B cell (primary cell): ENCODE measurements at regions not wholly inside any gene's neighbourhood (a gene's known extent, or its start where the extent isn't known, plus 50 kb on each side); places are given as distances from the start of the nearest gene placed in this dataset.

ENCODE experiments used
- ATAC-seq: fragments of 200-7000 bp; cut with Tn5 transposase; one replicate; pipeline ENCODE4 v1.10.0; 2021; ENCODE audit warnings: low read depth, mild to moderate bottlenecking, moderate number of reproducible peaks, moderate library complexity
- CTCF ChIA-PET: fragments of 350-600 bp; sonication (Branson Sonifier 250); formaldehyde crosslinking; loops from one replicate; lab custom pipeline; 2021; ENCODE audit warnings: antibody characterized with exemption, inconsistent platforms; lab: Charles Lee
- POLR2A ChIA-PET: fragments of 350-600 bp; sonication (Branson Sonifier 250); formaldehyde crosslinking; loops from one replicate; lab custom pipeline; 2021; ENCODE audit warnings: antibody characterized with exemption; lab: Charles Lee
- DNase-seq: peaks from one replicate; pipeline ENCODE4 v3.0.0; 2013
- H2AFZ ChIP-seq: 2 replicates; pipeline ENCODE4 v1.6.1; 2012; ENCODE audit warnings: mild to moderate bottlenecking, low read depth, low read length; ENCODE audit not compliant: insufficient read depth, poor library complexity, severe bottlenecking
- H3K27ac ChIP-seq, 2 donors: 1 replicate in 1 of 2; 2 replicates in 1 of 2; pipeline ENCODE4 v1.5.1; 2012 to 2013; ENCODE audit warnings: low read length in 2 of 2, mild to moderate bottlenecking in 2 of 2, moderate library complexity in 1 of 2
- H3K27me3 ChIP-seq, 4 experiments: fragments of 200-600 bp in 1 of 4; sonication (generic) in 1 of 4; replicated peaks in 1 of 4; 1 replicate in 2 of 4; 2 replicates in 2 of 4; pipeline versions ENCODE4 v1.6.1 to v1.7.0; 2013 to 2016; ENCODE audit warnings: low read length in 3 of 4, mild to moderate bottlenecking in 2 of 4, mixed read lengths in 1 of 4, moderate library complexity in 1 of 4; ENCODE audit not compliant: insufficient read depth in 4 of 4, control insufficient read depth in 3 of 4; ENCODE audit errors: control extremely low read depth in 1 of 4
- H3K36me3 ChIP-seq, 2 experiments: replicated peaks in 1 of 2; 1 replicate in 1 of 2; 2 replicates in 1 of 2; pipeline versions ENCODE4 v1.6.1 to v1.7.1; 2013; ENCODE audit warnings: low read length in 1 of 2; ENCODE audit not compliant: insufficient read depth in 2 of 2, control insufficient read depth in 1 of 2; ENCODE audit errors: control extremely low read depth in 1 of 2, extremely low read depth in 1 of 2
- H3K4me1 ChIP-seq, 2 donors: fragments of 200-600 bp in 1 of 2; sonication (generic) in 1 of 2; 1 replicate in 1 of 2; 2 replicates in 1 of 2; pipeline versions ENCODE4 v1.5.1 to v1.6.1; 2013 to 2017; ENCODE audit warnings: low read length in 2 of 2; ENCODE audit not compliant: control insufficient read depth in 2 of 2, insufficient read depth in 2 of 2
- H3K4me2 ChIP-seq: replicated peaks from 2 replicates; pipeline ENCODE3; 2012; ENCODE audit warnings: mild to moderate bottlenecking, low read depth, low read length; ENCODE audit not compliant: poor library complexity, severe bottlenecking
- H3K4me3 ChIP-seq, 5 experiments: fragments of 200-600 bp in 1 of 5; sonication (generic) in 1 of 5; 1 replicate in 3 of 5; 2 replicates in 2 of 5; pipeline versions ENCODE4 v1.5.1 to v1.7.0; 2011 to 2016; ENCODE audit warnings: low read length in 4 of 5, mild to moderate bottlenecking in 4 of 5, low read depth in 2 of 5, control low read depth in 1 of 5, moderate library complexity in 1 of 5; ENCODE audit not compliant: insufficient read depth in 1 of 5; ENCODE audit errors: control extremely low read depth in 1 of 5, extremely low read depth in 1 of 5
- H3K79me2 ChIP-seq: fragments of 200-600 bp; sonication (generic); one replicate; pipeline ENCODE4 v1.6.0; 2016; ENCODE audit warnings: low read length; ENCODE audit not compliant: control insufficient read depth, insufficient read depth
- H3K9ac ChIP-seq: fragments of 200-600 bp; sonication (generic); 2 replicates; pipeline ENCODE4 v1.6.1; 2017; ENCODE audit warnings: mild to moderate bottlenecking, low read length, moderate library complexity
- H3K9me3 ChIP-seq, 3 donors: one replicate each; pipeline versions ENCODE4 v1.6.1 to v1.7.1; 2013; ENCODE audit warnings: low read length in 2 of 3; ENCODE audit not compliant: control insufficient read depth in 2 of 3, insufficient read depth in 1 of 3; ENCODE audit errors: control extremely low read depth in 1 of 3
- H4K20me1 ChIP-seq: 2 replicates; pipeline ENCODE4 v1.6.0; 2012; ENCODE audit warnings: mild to moderate bottlenecking, low read length; ENCODE audit not compliant: insufficient read depth, control insufficient read depth, poor library complexity, severe bottlenecking
- H3K27ac Mint-ChIP-seq: one replicate; pipeline ENCODE4 v1.8.0; 2021; ENCODE audit warnings: mixed read lengths
- H3K27me3 Mint-ChIP-seq: one replicate; pipeline ENCODE4 v1.8.0; 2021; ENCODE audit warnings: mixed read lengths
- H3K4me1 Mint-ChIP-seq: one replicate; pipeline ENCODE4 v1.8.0; 2021; ENCODE audit warnings: mixed read lengths
- H3K4me3 Mint-ChIP-seq: one replicate; pipeline ENCODE4 v1.8.0; 2021; ENCODE audit warnings: mixed read lengths
- H3K9me3 Mint-ChIP-seq: one replicate; pipeline ENCODE4 v1.8.0; 2022; ENCODE audit warnings: mixed read lengths; ENCODE audit not compliant: insufficient read depth
- EZH2 ChIP-seq: IDR thresholded peaks from 2 replicates; pipeline ENCODE4 v1.6.1; 2012; ENCODE audit warnings: borderline replicate concordance, low read depth, mild to moderate bottlenecking, moderate library complexity, low read length; ENCODE audit not compliant: insufficient read depth, poor library complexity, severe bottlenecking
- WGBS: methylation state at CpG from one replicate; pipeline ENCODE4 v1.1.5; 2013; ENCODE audit warnings: missing lambda C conversion rate; ENCODE audit not compliant: insufficient coverage; 5-methylcytosine and 5-hydroxymethylcytosine counted together
- intact Hi-C: fragments of 100-400 bp; cut with micrococcal nuclease; formaldehyde crosslinking; loops from one replicate; pipeline ENCODE4 v1.10.0; 2022
- TF ChIP-seq, protein P1 (sequence below): fragments of 200-600 bp; IDR thresholded peaks from one replicate; pipeline ENCODE4 v1.8.0; 2022; ENCODE audit warnings: antibody characterized with exemption, mild to moderate bottlenecking

GRCh38 chr2:38131676-38132075, 55.7 kb upstream of the CYP1B1 start:
- WGBS, result 100% methylated on average over 2 of the region's 2 CpGs
- H3K27ac ChIP-seq, result no peak overlapping the region
- H3K9me3 ChIP-seq, result peaks cover under 1 to 11% (median 7%) of the 10 kb centered on the region in 3 donors
- H3K4me3 Mint-ChIP-seq, result no peak overlapping the region
- no peaks in the 10 kb centered on the region for H3K79me2 ChIP-seq
- H3K27me3 ChIP-seq, result no peaks in the 10 kb centered on the region
- H3K4me3 ChIP-seq, result no peak overlapping the region
- ATAC-seq (no peak), DNase-seq (no peak)
- no peak overlapping the region for H3K4me2 ChIP-seq
- ChIA-PET CTCF (no interaction called here), POLR2A (no interaction called here)
- no peak overlapping the region for H3K27ac Mint-ChIP-seq
- H3K27me3 Mint-ChIP-seq, result no peaks in the 10 kb centered on the region
- peaks cover 0 to 6% of the 10 kb centered on the region in 2 donors for H3K4me1 ChIP-seq
- no peaks in the 10 kb centered on the region for H4K20me1 ChIP-seq
- TF ChIP-seq, protein P1, sequence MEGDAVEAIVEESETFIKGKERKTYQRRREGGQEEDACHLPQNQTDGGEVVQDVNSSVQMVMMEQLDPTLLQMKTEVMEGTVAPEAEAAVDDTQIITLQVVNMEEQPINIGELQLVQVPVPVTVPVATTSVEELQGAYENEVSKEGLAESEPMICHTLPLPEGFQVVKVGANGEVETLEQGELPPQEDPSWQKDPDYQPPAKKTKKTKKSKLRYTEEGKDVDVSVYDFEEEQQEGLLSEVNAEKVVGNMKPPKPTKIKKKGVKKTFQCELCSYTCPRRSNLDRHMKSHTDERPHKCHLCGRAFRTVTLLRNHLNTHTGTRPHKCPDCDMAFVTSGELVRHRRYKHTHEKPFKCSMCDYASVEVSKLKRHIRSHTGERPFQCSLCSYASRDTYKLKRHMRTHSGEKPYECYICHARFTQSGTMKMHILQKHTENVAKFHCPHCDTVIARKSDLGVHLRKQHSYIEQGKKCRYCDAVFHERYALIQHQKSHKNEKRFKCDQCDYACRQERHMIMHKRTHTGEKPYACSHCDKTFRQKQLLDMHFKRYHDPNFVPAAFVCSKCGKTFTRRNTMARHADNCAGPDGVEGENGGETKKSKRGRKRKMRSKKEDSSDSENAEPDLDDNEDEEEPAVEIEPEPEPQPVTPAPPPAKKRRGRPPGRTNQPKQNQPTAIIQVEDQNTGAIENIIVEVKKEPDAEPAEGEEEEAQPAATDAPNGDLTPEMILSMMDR, result no peak
- TF ChIP-seq EZH2, result no peak
- intact Hi-C loops, result no loop called here
- H3K36me3 ChIP-seq, result no peaks in the 10 kb centered on the region
- no peak overlapping the region for H2AFZ ChIP-seq
- no peak overlapping the region for H3K9ac ChIP-seq
- H3K9me3 Mint-ChIP-seq, result peaks cover 5% of the 10 kb centered on the region
- H3K4me1 Mint-ChIP-seq, result peaks cover 22% of the 10 kb centered on the region

GRCh38 chr2:38130876-38131275, 54.9 kb upstream of the CYP1B1 start:
- DNase-seq, result no peak
- Mint-ChIP-seq H3K4me3 (no peak overlapping the region), H3K9me3 (peaks cover 8% of the 10 kb centered on the region), H3K4me1 (peaks cover 22% of the 10 kb centered on the region), H3K27me3 (no peaks in the 10 kb centered on the region), H3K27ac (no peak overlapping the region)
- CTCF ChIA-PET, result no interaction called here
- Histone ChIP-seq H3K4me1 (peaks cover 0 to 6% of the 10 kb centered on the region in 2 donors), H3K9ac (no peak overlapping the region), H3K4me2 (no peak overlapping the region), H3K79me2 (no peaks in the 10 kb centered on the region), H4K20me1 (no peaks in the 10 kb centered on the region), H3K36me3 (no peaks in the 10 kb centered on the region), H3K9me3 (peaks cover 1 to 11% (median 7%) of the 10 kb centered on the region in 3 donors), H2AFZ (no peak overlapping the region), H3K27ac (no peak overlapping the region), H3K4me3 (no peak overlapping the region), H3K27me3 (no peaks in the 10 kb centered on the region)
- no peak for ATAC-seq
- WGBS, result 0% methylated on average over 1 of the region's 3 CpGs
- POLR2A ChIA-PET, result no interaction called here
- TF ChIP-seq EZH2, result no peak
- TF ChIP-seq, protein P1, result no peak
- intact Hi-C loops, result no loop called here
